Posterior cingulate gyrus (tissue), 11 donors: ENCODE measurements at regions not wholly inside any gene's neighbourhood (a gene's known extent, or its start where the extent isn't known, plus 50 kb on each side); places are given as distances from the start of the nearest gene placed in this dataset.
"Not testable (repeated sequence)": the region's sequence is repeated elsewhere in the genome, so short reads cannot be mapped to it uniquely, and the experiment has no call there.

Experiments
- DNase-seq, 10 donors: peaks; one replicate each; pipeline versions ENCODE4 v3.0.0 to v3.0.0-alpha.2; 2020 to 2021; ENCODE audit warnings: mixed read lengths in 3 of 10
- intact Hi-C: fragments of 100-400 bp; cut with DNase I; formaldehyde crosslinking; loops from one replicate; pipeline ENCODE4 v1.15.1; 2023

- DNase-seq = peak in 2 of 10 donors; percentile 64 to 66
- intact Hi-C loops = loop anchor here (5.0 kb wide), 1 partner anchor 1429 kb away; no protein-coding TSS in a partner anchor
Observed at GRCh38 chr3:107116251-107116650, 261.0 kb upstream of the CCDC54 start.

- DNase-seq = no peak
- intact Hi-C loops = loop anchor here (5.0 kb wide), 1 partner anchor 1430 kb away; no protein-coding TSS in a partner anchor
Observed at GRCh38 chr3:107117156-107117555, 260.1 kb upstream of the CCDC54 start.

GRCh38 chr3:107117922-107118536 is 259.2 kb upstream of the CCDC54 start:
- intact Hi-C loops = loop anchor here (5.0 kb wide), 1 partner anchor 1431 kb away; no protein-coding TSS in a partner anchor
- DNase-seq = peak in 9 of 10 donors; percentile 31 to 91 (median 57)

GRCh38 chr3:107124885-107125284 is 252.4 kb upstream of the CCDC54 start:
- no peak for DNase-seq
- intact Hi-C loops = no loop called here

- no peak for DNase-seq
- intact Hi-C loops = no loop called here
Observed at GRCh38 chr3:107128946-107129345, 248.3 kb upstream of the CCDC54 start.

- DNase-seq = no peak
- intact Hi-C loops = no loop called here
Observed at GRCh38 chr3:107130089-107130700, 247.0 kb upstream of the CCDC54 start.

GRCh38 chr3:107132674-107133073 is 244.6 kb upstream of the CCDC54 start:
- peak in 1 of 10 donors; percentile 37 for DNase-seq
- intact Hi-C loops = no loop called here

GRCh38 chr3:107133891-107134290 is 243.3 kb upstream of the CCDC54 start:
- intact Hi-C loops = no loop called here
- no peak for DNase-seq

- intact Hi-C loops = no loop called here
- no peak for DNase-seq
Observed at GRCh38 chr3:107142171-107142570, 235.1 kb upstream of the CCDC54 start.

- peak in 1 of 10 donors; percentile 29 for DNase-seq
- intact Hi-C loops = no loop called here
Observed at GRCh38 chr3:107142786-107143575, 234.3 kb upstream of the CCDC54 start.

- intact Hi-C loops = no loop called here
- no peak for DNase-seq
Observed at GRCh38 chr3:107150675-107151074, 226.6 kb upstream of the CCDC54 start.

GRCh38 chr3:107153981-107154380 is 223.3 kb upstream of the CCDC54 start:
- intact Hi-C loops = no loop called here
- DNase-seq = peak in 1 of 10 donors; percentile 51

- intact Hi-C loops = no loop called here
- DNase-seq = no peak
Observed at GRCh38 chr3:107172411-107172810, 204.8 kb upstream of the CCDC54 start.

- intact Hi-C loops = no loop called here
- no peak for DNase-seq
Observed at GRCh38 chr3:107184375-107184774, 192.9 kb upstream of the CCDC54 start.

- intact Hi-C loops = no loop called here
- DNase-seq = no peak
Observed at GRCh38 chr3:107188262-107188661, 189.0 kb upstream of the CCDC54 start.

GRCh38 chr3:107189158-107189791 is 188.0 kb upstream of the CCDC54 start:
- intact Hi-C loops = no loop called here
- DNase-seq = peak in 1 of 10 donors; percentile 68

GRCh38 chr3:107193116-107193515 is 184.1 kb upstream of the CCDC54 start:
- DNase-seq = no peak
- intact Hi-C loops = no loop called here

GRCh38 chr3:107198581-107199181 is 178.6 kb upstream of the CCDC54 start:
- intact Hi-C loops = no loop called here
- peak in 5 of 10 donors; percentile 20 to 91 (median 25) for DNase-seq

- no peak for DNase-seq
- intact Hi-C loops = no loop called here
Observed at GRCh38 chr3:107201146-107201545, 176.1 kb upstream of the CCDC54 start.

GRCh38 chr3:107202885-107203284 is 174.4 kb upstream of the CCDC54 start:
- intact Hi-C loops, DNase-seq: not testable (repeated sequence)
